ENCODE measurements at regions not wholly inside any gene's neighbourhood (a gene's known extent, or its start where the extent isn't known, plus 50 kb on each side); places are given as distances from the start of the nearest gene placed in this dataset.

DNA sequence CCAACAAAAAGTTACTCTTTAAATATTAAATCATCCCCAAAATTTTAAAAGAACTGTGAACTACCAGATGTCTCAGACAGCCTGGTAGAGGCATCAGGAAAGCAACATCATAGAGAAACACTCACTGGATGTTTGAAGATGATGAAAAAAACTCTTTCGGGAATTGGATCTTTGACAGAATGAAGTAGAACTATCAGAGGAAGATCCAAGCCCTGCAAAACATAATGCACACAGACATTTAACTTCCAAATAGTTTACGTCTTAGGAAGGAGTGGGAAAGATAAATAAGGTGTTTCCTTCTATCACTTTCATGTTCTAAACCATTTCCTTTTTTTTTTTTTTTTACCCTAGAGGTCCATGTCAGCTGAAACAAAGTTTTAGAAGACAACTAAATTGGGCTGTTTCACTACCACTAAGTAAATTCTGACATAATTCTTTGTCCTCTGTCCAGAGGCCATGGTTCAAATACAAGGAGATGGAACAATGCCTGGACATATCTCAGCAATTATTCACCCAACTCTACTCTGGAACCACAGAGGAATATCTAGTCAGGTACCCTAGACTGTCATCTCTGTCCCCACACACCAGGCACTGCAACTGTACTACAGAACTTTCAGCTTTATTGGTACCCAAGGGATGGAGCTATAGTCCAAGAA is 217.7 kb upstream of the INTU start:
- no peaks in the 10 kb centered on the region for H3K27me3 ChIP-seq (ENCODE audit: control insufficient read depth in 3 of 3, insufficient read depth in 3 of 3, low read length in 2 of 3)

GRCh38 chr4:127416115-127416514 is 216.6 kb upstream of the INTU start:
- Histone ChIP-seq H3K27me3 (ENCODE audit: control insufficient read depth in 3 of 3, insufficient read depth in 3 of 3, low read length in 2 of 3) (no peaks in the 10 kb centered on the region), H3K9ac (ENCODE audit: insufficient read depth in 1 of 2, low read length in 2 of 2) (no peak overlapping the region), H3K36me3 (ENCODE audit: control insufficient read depth in 4 of 4, insufficient read depth in 4 of 4, low read length in 4 of 4) (no peaks in the 10 kb centered on the region), H3K9me3 (ENCODE audit: control insufficient read depth in 4 of 4, insufficient read depth in 3 of 4, low read length in 3 of 4) (no peaks in the 10 kb centered on the region), H3K4me1 (ENCODE audit: control insufficient read depth in 5 of 5, insufficient read depth in 5 of 5, low read length in 5 of 5) (peaks cover 0 to 21% (median 0%) of the 10 kb centered on the region in 5 donors), H3K4me3 (no peak overlapping the region), H3K27ac (ENCODE audit: low read depth in 1 of 2, low read length in 1 of 2) (no peak overlapping the region)
- 86 to 90% methylated on average over 4 of the region's 4 CpGs for WGBS, 2 donors
- ATAC-seq (ENCODE audit: insufficient read depth, low FRiP score) = no peak
- DNase-seq = no peak
- no peak for TF ChIP-seq CTCF (IDR thresholded peaks at IDR 0.05; ENCODE audit: control extremely low read depth, extremely low read depth)

More for the DNA sequence above, 217.7 kb upstream of the INTU start:
- H3K4me1 ChIP-seq (ENCODE audit: control insufficient read depth in 5 of 5, insufficient read depth in 5 of 5, low read length in 5 of 5) = peaks cover 0 to 26% (median 0%) of the 10 kb centered on the region in 5 donors
- no peak overlapping the region for H3K4me3 ChIP-seq
- no peak for TF ChIP-seq CTCF (IDR thresholded peaks at IDR 0.05; ENCODE audit: control extremely low read depth, extremely low read depth)
- 47 to 57% methylated on average over 2 of the region's 2 CpGs for WGBS, 2 donors
- no peak for ATAC-seq (ENCODE audit: insufficient read depth, low FRiP score)
- DNase-seq = peak in 2 of 3 donors; percentile 81 to 86
- no peaks in the 10 kb centered on the region for H3K36me3 ChIP-seq (ENCODE audit: control insufficient read depth in 4 of 4, insufficient read depth in 4 of 4, low read length in 4 of 4)
- peaks cover 0 to 2% (median 0%) of the 10 kb centered on the region in 4 donors for H3K9me3 ChIP-seq (ENCODE audit: control insufficient read depth in 4 of 4, insufficient read depth in 3 of 4, low read length in 3 of 4)
- H3K27ac ChIP-seq (ENCODE audit: low read depth in 1 of 2, low read length in 1 of 2) = no peak overlapping the region
- no peak overlapping the region for H3K9ac ChIP-seq (ENCODE audit: insufficient read depth in 1 of 2, low read length in 2 of 2)

DNA sequence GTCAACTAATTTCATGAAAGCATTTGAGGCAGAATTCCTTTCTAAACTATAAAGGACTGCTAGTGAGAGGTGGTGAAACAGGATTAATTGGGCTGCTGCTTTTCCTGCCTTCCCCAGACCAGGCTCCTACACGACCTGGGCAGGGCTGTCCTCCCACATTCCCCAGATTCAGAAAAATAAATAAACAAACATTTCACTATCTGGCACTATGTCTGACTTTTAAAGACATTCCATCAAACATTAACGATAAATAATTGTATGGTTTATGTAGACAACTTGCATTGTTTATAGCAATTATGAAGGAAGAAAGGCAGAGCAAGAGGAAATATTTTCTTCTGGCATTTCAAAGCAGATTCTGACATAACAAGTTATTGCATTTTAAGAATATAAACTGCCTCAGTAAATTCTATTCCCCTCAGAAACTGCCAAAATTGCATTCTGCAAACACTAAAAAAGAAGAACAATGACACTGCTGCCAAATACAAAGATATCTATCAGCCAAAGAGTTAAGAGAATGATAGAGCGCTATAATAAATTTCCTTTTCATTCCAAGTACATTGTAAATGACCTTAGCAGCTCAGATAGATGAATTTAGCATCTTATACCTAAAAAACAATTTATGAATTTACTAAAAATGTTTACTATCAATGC is 214.7 kb upstream of the INTU start:
- Histone ChIP-seq H3K9me3 (ENCODE audit: control insufficient read depth in 4 of 4, insufficient read depth in 3 of 4, low read length in 3 of 4) (no peaks in the 10 kb centered on the region), H3K4me1 (ENCODE audit: control insufficient read depth in 5 of 5, insufficient read depth in 5 of 5, low read length in 5 of 5) (peaks cover 0 to 27% (median 0%) of the 10 kb centered on the region in 5 donors), H3K9ac (ENCODE audit: insufficient read depth in 1 of 2, low read length in 2 of 2) (no peak overlapping the region), H3K27me3 (ENCODE audit: control insufficient read depth in 3 of 3, insufficient read depth in 3 of 3, low read length in 2 of 3) (no peaks in the 10 kb centered on the region), H3K27ac (ENCODE audit: low read depth in 1 of 2, low read length in 1 of 2) (no peak overlapping the region), H3K36me3 (ENCODE audit: control insufficient read depth in 4 of 4, insufficient read depth in 4 of 4, low read length in 4 of 4) (no peaks in the 10 kb centered on the region), H3K4me3 (no peak overlapping the region)
- DNase-seq (peak in 2 of 3 donors; percentile 55 to 62), ATAC-seq (ENCODE audit: insufficient read depth, low FRiP score) (no peak)
- WGBS, 2 donors = 45 to 57% methylated on average over 3 of the region's 3 CpGs
- no peak for TF ChIP-seq CTCF (IDR thresholded peaks at IDR 0.05; ENCODE audit: control extremely low read depth, extremely low read depth)

Measured in lung (tissue), 11 donors.